Activated naive CD4-positive, alpha-beta T cell treated with anti-CD3 and anti-CD28 coated beads, Interleukin-2, amount 50 U/mL, for 24 hours (primary cell): ENCODE measurements at regions not wholly inside any gene's neighbourhood (a gene's known extent, or its start where the extent isn't known, plus 50 kb on each side); places are given as distances from the start of the nearest gene placed in this dataset.

Experiments used
- H3K27ac Mint-ChIP-seq: one replicate; pipeline ENCODE4 v1.8.0; 2021; ENCODE audit warnings: mild to moderate bottlenecking, mixed read lengths
- H3K27me3 Mint-ChIP-seq: one replicate; pipeline ENCODE4 v1.8.0; 2021; ENCODE audit warnings: mixed read lengths
- H3K36me3 Mint-ChIP-seq: one replicate; pipeline ENCODE4 v1.8.0; 2021; ENCODE audit warnings: mixed read lengths
- H3K4me1 Mint-ChIP-seq: one replicate; pipeline ENCODE4 v1.8.0; 2021; ENCODE audit warnings: mixed read lengths
- H3K4me3 Mint-ChIP-seq: one replicate; pipeline ENCODE4 v1.8.0; 2021; ENCODE audit warnings: mild to moderate bottlenecking, mixed read lengths
- H3K9me3 Mint-ChIP-seq: one replicate; pipeline ENCODE4 v1.8.0; 2021; ENCODE audit warnings: mixed read lengths

DNA sequence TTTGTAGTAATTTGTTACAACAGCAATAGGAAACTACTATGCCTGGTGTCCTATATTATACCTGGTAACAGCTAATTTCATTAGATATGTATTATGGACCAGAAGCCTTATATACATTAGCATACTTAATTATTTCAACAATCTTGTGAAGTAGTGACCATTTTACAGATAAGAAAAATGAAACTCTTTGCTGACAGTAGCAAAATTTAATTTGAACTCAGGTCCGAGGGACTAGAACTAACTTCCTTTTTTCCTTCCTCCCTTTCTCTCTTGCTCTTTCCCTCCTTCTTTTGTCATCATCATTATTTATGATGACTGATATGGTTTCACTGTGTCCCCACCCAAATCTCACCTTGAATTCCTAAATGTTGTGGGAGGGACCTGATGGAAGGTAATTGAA is 482.0 kb downstream of the SNAPC1 start:
- no peak overlapping the region for H3K27ac Mint-ChIP-seq
- no peaks in the 10 kb centered on the region for H3K36me3 Mint-ChIP-seq
- no peaks in the 10 kb centered on the region for H3K4me1 Mint-ChIP-seq
- H3K9me3 Mint-ChIP-seq = no peaks in the 10 kb centered on the region
- H3K4me3 Mint-ChIP-seq = no peak overlapping the region
- H3K27me3 Mint-ChIP-seq = peaks cover 1% of the 10 kb centered on the region

- H3K36me3 Mint-ChIP-seq = no peaks in the 10 kb centered on the region
- no peaks in the 10 kb centered on the region for H3K4me1 Mint-ChIP-seq
- H3K27me3 Mint-ChIP-seq = peaks cover 4% of the 10 kb centered on the region
- H3K9me3 Mint-ChIP-seq = no peaks in the 10 kb centered on the region
- H3K27ac Mint-ChIP-seq = no peak overlapping the region
- H3K4me3 Mint-ChIP-seq = no peak overlapping the region
These were observed 485.0 kb downstream of the SNAPC1 start for GRCh38 chr14:62247266-62247665.

DNA sequence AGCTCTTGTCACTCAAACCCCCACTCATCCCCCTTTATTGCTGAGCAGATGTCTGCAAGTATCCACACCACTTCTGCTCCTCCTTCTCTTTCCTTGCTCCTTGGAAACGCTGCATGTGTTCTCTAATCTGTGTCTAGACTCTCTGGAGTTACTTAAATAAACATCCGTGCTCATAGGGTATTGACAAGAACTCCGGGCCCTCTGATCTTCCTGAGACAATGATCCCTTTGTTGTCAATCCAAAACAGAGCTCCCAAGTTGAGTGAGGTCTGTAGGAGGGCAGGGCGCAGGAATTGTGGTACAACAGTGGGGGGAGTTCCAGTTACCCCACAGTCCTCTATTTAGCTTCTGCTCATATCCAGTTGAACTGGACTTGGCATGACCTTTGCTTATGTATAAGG is 489.0 kb downstream of the SNAPC1 start:
- no peaks in the 10 kb centered on the region for H3K4me1 Mint-ChIP-seq
- H3K27me3 Mint-ChIP-seq = peaks cover 5% of the 10 kb centered on the region
- no peaks in the 10 kb centered on the region for H3K9me3 Mint-ChIP-seq
- no peak overlapping the region for H3K4me3 Mint-ChIP-seq
- no peak overlapping the region for H3K27ac Mint-ChIP-seq
- H3K36me3 Mint-ChIP-seq = no peaks in the 10 kb centered on the region

DNA sequence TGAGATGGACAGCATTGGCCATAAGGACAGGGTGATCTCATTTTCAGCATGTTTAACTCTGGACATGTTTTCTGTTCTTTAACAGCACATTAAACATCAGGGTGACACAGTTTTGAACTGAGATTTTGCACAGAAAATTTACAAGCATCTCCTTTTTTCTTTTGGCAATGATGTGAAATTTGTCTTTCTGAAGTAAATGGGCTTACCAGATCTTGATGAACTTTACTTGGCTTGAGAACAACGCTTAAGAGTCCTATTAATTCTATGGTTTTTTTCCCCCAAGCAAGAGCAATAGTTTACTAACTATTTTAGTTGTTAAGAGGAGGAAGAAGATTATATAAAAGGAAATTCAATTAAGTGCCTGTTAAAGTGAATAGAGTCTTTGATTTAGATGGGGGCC is 491.0 kb downstream of the SNAPC1 start:
- no peak overlapping the region for H3K4me3 Mint-ChIP-seq
- H3K9me3 Mint-ChIP-seq = no peaks in the 10 kb centered on the region
- H3K27me3 Mint-ChIP-seq = peaks cover 10% of the 10 kb centered on the region
- no peak overlapping the region for H3K27ac Mint-ChIP-seq
- no peaks in the 10 kb centered on the region for H3K4me1 Mint-ChIP-seq
- H3K36me3 Mint-ChIP-seq = no peaks in the 10 kb centered on the region

DNA sequence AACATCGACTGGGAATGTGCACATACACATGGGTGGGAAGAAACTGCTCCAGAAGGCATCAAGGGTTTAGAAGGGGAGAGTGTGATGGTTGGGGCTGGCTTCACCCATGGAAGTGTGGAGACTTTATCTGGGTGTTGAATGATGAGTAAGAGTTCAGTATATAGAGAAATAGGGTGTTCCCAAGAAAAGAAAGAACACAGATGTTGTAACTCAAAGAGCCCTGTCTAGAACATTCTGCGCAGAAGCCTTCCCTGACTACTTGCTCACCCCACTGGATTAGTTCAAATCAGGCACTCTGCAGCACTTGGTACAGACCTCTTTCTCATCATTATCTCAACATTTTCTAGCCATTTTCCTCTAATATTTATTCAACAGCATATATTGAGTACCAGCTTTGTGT is 491.7 kb downstream of the SNAPC1 start:
- H3K27ac Mint-ChIP-seq = no peak overlapping the region
- no peaks in the 10 kb centered on the region for H3K4me1 Mint-ChIP-seq
- H3K36me3 Mint-ChIP-seq = no peaks in the 10 kb centered on the region
- H3K4me3 Mint-ChIP-seq = no peak overlapping the region
- H3K9me3 Mint-ChIP-seq = no peaks in the 10 kb centered on the region
- peaks cover 10% of the 10 kb centered on the region for H3K27me3 Mint-ChIP-seq

DNA sequence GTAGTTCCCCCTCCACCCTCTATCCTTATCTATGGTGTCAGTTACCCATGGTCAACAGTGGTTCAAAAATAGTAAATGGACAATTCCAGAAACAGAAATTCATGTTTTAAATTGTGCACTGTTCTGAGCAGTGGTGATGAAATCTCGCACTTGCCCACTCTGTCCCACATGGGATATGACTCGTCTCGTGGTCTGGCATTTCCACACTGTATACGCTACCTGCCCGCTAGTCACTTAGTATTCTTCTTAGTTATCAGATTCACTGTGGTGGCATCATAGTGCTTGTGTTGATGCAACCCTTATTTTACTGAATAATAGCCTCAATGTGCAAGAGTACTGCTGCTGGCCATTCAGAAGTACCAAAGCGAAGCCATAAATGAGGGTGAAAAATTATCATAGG is 507.0 kb downstream of the SNAPC1 start:
- Mint-ChIP-seq H3K36me3 (no peaks in the 10 kb centered on the region), H3K9me3 (no peaks in the 10 kb centered on the region), H3K4me1 (no peaks in the 10 kb centered on the region), H3K4me3 (no peak overlapping the region), H3K27me3 (peaks cover 1% of the 10 kb centered on the region), H3K27ac (no peak overlapping the region)

GRCh38 chr14:62270236-62270635 is 508.0 kb downstream of the SNAPC1 start:
- no peaks in the 10 kb centered on the region for H3K9me3 Mint-ChIP-seq
- no peaks in the 10 kb centered on the region for H3K36me3 Mint-ChIP-seq
- H3K27me3 Mint-ChIP-seq = peaks cover 1% of the 10 kb centered on the region
- no peak overlapping the region for H3K27ac Mint-ChIP-seq
- H3K4me1 Mint-ChIP-seq = no peaks in the 10 kb centered on the region
- no peak overlapping the region for H3K4me3 Mint-ChIP-seq

- Mint-ChIP-seq H3K27me3 (peaks cover 5% of the 10 kb centered on the region), H3K4me1 (no peaks in the 10 kb centered on the region), H3K4me3 (no peak overlapping the region), H3K36me3 (no peaks in the 10 kb centered on the region), H3K9me3 (peaks cover 4% of the 10 kb centered on the region), H3K27ac (no peak overlapping the region)
These were observed 518.1 kb downstream of the SNAPC1 start for GRCh38 chr14:62280366-62280765.

- Mint-ChIP-seq H3K36me3 (no peaks in the 10 kb centered on the region), H3K27ac (no peak overlapping the region), H3K4me1 (no peaks in the 10 kb centered on the region), H3K9me3 (no peaks in the 10 kb centered on the region), H3K4me3 (no peak overlapping the region), H3K27me3 (peaks cover 1% of the 10 kb centered on the region)
These were observed 521.6 kb downstream of the SNAPC1 start for GRCh38 chr14:62283837-62284236.

- Mint-ChIP-seq H3K27ac (no peak overlapping the region), H3K36me3 (no peaks in the 10 kb centered on the region), H3K27me3 (no peaks in the 10 kb centered on the region), H3K4me3 (no peak overlapping the region), H3K9me3 (no peaks in the 10 kb centered on the region), H3K4me1 (no peaks in the 10 kb centered on the region)
These were observed 527.3 kb downstream of the SNAPC1 start for GRCh38 chr14:62289471-62289870.

GRCh38 chr14:62301080-62301479 is 538.9 kb downstream of the SNAPC1 start:
- Mint-ChIP-seq H3K4me3 (no peak overlapping the region), H3K4me1 (no peaks in the 10 kb centered on the region), H3K36me3 (no peaks in the 10 kb centered on the region), H3K9me3 (peaks cover 9% of the 10 kb centered on the region), H3K27me3 (peaks cover 2% of the 10 kb centered on the region), H3K27ac (no peak overlapping the region)

- Mint-ChIP-seq H3K4me1 (no peaks in the 10 kb centered on the region), H3K36me3 (no peaks in the 10 kb centered on the region), H3K27me3 (peaks cover 2% of the 10 kb centered on the region), H3K4me3 (no peak overlapping the region), H3K9me3 (peaks cover 9% of the 10 kb centered on the region), H3K27ac (no peak overlapping the region)
These were observed 539.7 kb downstream of the SNAPC1 start for GRCh38 chr14:62301911-62302310.

DNA sequence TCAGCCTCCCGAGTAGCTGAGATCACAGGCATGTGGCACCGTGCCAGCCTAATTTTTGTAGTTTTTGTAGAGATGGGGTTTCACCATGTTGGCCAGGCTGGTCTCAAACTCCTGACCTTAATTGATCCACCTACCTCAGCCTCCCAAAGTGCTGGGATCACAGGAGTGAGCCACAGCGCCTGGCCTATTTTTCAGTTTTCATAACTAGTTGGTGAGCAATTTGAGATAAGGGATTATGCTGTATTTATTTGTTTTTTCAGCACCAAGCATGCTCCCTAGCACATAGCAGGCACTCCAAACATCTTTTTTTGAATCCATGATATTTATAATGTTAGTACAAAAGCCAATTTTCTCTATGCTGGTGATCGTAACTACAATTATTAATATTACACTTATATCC is 541.2 kb downstream of the SNAPC1 start:
- Mint-ChIP-seq H3K9me3 (peaks cover 9% of the 10 kb centered on the region), H3K36me3 (no peaks in the 10 kb centered on the region), H3K27ac (no peak overlapping the region), H3K27me3 (peaks cover 2% of the 10 kb centered on the region), H3K4me1 (no peaks in the 10 kb centered on the region), H3K4me3 (no peak overlapping the region)

GRCh38 chr14:62304257-62304656 is 542.0 kb downstream of the SNAPC1 start:
- Mint-ChIP-seq H3K9me3 (peaks cover 9% of the 10 kb centered on the region), H3K36me3 (no peaks in the 10 kb centered on the region), H3K4me3 (no peak overlapping the region), H3K27me3 (peaks cover 2% of the 10 kb centered on the region), H3K27ac (no peak overlapping the region), H3K4me1 (no peaks in the 10 kb centered on the region)

DNA sequence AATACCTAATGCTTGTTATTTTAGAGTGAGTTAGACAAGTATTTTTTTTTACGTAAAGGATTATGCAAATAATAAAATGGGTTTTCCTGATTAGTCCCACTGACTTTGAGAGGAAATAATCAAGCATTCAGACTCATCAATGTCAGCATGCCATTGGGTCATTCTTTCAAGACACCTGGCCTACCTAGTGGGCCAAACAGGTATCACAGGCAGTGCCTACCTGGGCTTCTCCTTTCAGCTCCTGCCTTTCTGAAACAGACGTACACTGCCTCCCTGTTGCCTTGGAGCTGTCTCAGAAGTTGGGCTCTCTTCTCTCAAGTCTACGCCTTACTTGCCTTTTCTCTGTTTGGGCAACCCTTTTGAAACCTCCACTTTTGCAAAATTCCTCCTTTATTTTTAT is 545.6 kb downstream of the SNAPC1 start:
- Mint-ChIP-seq H3K4me3 (no peak overlapping the region), H3K27me3 (no peaks in the 10 kb centered on the region), H3K9me3 (no peaks in the 10 kb centered on the region), H3K27ac (no peak overlapping the region), H3K4me1 (no peaks in the 10 kb centered on the region), H3K36me3 (no peaks in the 10 kb centered on the region)

DNA sequence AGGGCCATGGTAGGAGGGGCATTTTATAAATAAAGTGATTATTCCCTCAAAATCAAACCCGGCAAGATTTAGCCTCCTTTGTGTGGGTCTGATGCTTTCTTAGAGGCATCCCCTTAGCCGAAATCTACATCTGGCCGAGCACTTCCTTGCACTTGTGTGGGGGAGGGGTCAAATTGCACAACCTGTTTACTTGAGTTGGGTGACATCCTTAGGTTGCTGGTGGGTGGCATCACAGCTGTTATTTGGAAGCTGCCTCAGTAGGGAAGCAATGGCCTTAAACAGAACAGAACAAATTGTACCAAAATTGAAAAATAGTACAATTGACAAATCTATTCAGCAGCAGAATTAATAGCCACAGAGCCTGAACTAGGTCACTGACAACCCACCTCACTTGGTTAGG is 546.1 kb downstream of the SNAPC1 start:
- H3K36me3 Mint-ChIP-seq = no peaks in the 10 kb centered on the region
- H3K27ac Mint-ChIP-seq = no peak overlapping the region
- no peak overlapping the region for H3K4me3 Mint-ChIP-seq
- no peaks in the 10 kb centered on the region for H3K9me3 Mint-ChIP-seq
- no peaks in the 10 kb centered on the region for H3K4me1 Mint-ChIP-seq
- no peaks in the 10 kb centered on the region for H3K27me3 Mint-ChIP-seq

- H3K4me3 Mint-ChIP-seq = no peak overlapping the region
- no peak overlapping the region for H3K27ac Mint-ChIP-seq
These were observed 546.7 kb downstream of the SNAPC1 start for GRCh38 chr14:62308891-62309290.

More at GRCh38 chr14:62308891-62309290, 546.7 kb downstream of the SNAPC1 start:
- no peaks in the 10 kb centered on the region for H3K27me3 Mint-ChIP-seq
- no peaks in the 10 kb centered on the region for H3K4me1 Mint-ChIP-seq
- H3K36me3 Mint-ChIP-seq = no peaks in the 10 kb centered on the region
- H3K9me3 Mint-ChIP-seq = no peaks in the 10 kb centered on the region
